GF-D8 (cell line): ENCODE measurements at regions not wholly inside any gene's neighbourhood (a gene's known extent, or its start where the extent isn't known, plus 50 kb on each side); places are given as distances from the start of the nearest gene placed in this dataset.
A peak's percentile ranks its signal among the peaks of the same experiment; 100 is the strongest.
"Not testable (repeated sequence)": the region's sequence is repeated elsewhere in the genome, so short reads cannot be mapped to it uniquely, and the experiment has no call there.

ENCODE experiments used
- DNase-seq: peaks from one replicate; lab custom pipeline; 2025; lab: John Stamatoyannopoulos, UW

DNA sequence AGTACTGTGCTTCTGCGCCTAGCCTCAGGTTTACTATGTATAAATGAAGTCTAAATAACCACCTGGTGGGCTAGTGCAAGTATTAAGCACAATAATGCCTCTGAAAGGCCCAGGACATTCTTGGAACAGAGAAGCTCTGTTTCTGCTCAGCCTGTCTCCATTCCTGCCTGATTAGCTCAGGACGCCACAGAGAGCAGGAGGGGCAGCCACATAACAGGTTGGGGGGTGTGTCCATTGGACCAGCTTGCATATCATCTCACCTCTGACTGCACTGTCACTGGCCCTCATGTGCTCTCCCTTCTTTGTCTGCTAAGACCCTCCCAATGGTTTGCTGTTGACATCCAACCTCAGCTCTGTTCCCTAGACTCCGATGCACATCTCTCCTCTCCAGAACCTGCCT, 52.8 kb upstream of the IKZF1 start:
- DNase-seq: no peak

DNA sequence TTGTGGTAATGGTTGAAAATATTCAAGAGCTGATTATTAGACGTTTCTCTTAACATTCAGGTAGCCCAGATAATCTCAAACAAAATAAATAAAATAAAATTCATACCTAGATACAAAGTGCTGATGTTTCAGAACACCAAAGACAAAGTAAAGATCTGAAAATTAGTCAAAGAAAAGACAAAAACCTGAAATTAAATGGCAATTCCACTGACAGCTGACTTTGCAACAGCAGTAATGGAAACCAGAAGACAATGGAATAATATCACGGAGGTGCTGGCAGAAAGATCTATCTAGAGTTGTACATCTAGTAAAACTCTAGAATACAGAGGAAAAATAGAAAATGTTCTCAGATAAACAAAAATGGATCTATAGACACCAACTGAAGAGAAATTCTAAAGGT, 58.0 kb upstream of the IKZF1 start:
- DNase-seq: no peak

DNA sequence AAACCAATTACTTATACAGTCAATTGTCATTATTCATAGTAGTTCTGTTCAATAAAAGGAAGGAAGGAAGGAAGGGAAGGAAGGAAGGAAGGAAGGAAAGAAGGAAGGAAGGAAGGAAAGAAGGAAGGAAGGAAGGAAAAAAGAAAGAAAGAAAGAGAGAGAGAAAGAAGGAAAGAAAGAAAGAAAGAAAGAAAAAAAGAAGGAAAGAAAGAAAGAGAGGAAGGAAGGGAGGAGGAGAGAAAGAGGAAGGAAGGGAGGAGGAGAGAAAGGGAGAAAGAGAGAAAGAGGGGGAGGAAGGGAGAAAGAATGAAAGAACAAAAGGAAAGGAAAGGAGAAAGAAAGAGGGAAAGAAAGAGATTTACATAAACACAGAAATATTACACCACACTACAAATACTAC, 62.4 kb upstream of the IKZF1 start:
- DNase-seq: not testable (repeated sequence)

DNA sequence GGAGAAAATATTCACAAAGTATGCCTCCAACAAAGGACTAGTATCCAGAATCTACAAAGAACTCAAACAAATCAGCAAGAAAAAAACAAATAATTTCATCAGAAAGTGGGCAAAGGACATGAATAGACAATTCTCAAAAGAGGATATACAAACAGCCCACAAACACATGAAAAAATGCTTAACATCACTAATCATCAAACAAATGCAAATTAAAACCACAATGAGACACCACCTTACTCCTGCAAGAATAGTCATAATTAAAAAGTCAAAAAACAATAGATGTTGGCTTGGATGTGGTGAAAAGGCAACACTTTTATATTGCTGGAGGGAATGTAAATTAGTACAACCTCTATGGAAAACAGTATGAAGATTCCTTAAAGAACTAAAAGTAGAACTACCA, 63.8 kb upstream of the IKZF1 start:
- not testable (repeated sequence) for DNase-seq

DNA sequence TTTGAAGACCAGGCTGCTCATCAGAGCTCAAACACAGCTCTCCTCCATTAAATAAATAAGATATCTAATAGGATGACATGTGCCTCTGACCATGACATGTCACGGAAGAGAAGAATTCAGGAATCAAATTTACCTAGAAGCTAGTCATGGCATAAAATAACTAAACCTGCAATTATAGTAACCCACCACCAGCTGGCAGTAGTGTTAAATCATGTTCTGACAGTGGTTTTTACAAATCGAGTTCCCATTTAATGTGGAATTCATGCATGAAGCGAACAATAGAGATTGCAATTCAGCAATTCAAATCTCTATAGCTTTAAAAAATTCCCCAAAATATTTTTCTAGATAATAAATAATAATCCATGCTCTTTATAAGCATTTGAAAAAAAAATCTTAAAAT, 74.6 kb upstream of the IKZF1 start:
- DNase-seq: no peak

DNA sequence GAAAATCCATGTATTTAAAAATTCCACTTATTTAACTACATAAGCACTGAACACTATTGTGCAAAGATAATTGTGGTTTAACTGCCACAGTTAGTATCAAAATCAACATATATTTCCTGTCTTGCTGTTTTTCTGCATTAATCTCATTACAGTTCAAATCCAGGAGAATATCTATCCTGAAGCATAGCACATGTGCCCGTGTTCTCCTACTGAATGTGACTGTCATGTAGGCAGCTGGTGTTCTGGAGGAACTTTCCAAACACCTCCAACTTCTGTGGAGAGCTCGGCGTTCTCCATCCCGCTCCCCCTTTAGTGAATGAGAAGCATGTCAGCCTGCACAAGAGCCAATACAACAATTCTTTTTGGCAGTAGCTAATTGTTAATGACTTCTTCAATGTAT, 76.4 kb upstream of the IKZF1 start:
- DNase-seq: no peak

DNA sequence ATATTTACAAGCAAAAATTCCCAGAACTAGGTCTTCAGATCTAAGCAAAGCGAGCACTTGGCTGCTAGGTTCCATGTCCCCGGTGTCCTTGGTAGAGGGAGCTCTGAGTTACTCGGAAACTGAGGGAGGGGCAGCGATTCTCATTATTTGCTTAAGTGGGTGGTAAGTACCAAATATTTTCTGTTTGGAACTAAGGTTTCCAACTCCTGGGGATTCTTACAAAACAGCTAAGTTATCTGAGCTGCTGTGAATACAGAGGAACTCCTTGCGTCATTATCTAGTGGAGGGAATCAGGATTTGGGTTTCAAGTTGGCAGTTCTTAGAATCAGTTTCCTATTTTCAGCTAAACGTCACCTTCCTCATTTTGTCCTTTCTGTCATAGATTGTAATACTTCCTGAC, 76.8 kb upstream of the IKZF1 start:
- DNase-seq: peak; percentile 74

DNA sequence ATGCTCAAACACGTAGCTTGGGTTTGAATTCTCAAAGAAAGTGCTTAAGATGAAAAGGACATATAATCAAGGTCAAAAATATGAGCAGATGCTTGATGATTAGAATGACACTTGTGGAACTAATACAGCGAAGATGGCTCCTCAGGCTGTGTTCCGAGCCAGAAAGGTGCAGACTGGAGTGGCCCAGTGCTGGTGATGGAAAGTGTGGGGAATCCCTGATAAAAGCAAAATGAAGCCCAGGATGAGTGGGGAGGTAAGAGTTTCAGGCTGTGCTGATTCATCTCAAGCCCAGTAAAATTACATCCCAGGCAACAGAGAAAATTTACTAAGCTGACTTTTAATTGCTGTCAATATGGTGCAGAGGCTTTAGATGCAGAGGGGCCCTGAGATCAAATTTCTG, 77.8 kb upstream of the IKZF1 start:
- no peak for DNase-seq

DNA sequence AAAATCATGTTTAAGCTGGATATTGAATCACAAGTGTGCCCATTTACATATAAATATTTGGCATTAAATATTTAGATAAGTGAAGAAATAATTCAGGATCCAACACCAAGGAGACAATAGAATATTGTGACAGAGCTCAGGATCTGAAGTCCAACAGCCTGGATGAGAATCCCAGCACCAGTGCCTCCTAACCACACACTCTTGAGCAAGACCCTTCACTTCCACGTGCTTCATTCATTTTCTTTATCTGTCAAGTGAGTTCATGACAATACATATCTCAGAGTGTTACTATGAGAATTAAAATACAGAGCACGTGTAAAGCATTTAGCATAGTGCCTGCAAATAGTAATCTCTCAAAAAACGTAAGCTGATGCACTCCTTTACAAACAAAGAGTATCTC, 78.4 kb upstream of the IKZF1 start:
- DNase-seq: no peak

DNA sequence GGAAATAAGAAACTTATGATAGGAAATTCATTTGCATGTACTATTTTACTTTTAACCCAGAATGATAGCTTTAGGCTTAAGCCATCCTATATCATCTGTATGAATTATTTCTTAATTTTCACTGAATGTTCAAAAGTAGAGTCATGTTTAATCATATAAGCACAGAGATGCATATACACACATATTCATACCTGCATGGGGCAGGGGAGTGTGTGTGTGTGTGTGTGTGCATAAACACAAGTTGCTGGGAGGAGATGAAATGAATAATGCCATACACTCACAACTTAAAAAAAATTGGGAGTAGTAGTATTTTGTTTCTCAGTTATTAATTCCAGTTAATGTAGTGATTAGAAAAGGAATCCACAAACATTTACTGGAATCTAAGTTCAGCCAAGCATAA, 83.1 kb upstream of the IKZF1 start:
- no peak for DNase-seq

DNA sequence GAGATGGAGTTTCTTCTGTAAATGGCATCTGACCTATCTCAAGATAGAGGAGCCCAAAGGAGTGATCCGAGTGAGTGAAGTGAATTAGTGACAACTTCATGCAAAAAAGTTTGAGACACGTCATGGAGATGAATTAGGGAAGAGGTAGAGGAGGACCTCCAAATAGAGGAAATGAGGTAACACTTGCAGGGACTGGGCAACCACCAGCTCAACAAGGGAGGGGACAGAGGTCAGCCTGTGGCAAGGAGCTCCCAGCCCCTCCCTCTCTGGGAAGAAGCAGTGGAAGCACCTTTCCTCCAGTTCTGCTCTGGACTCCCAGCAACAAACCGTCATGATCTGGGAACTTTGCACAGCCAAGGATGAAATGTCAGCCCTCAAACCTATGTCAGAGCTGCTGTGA, 83.5 kb upstream of the IKZF1 start:
- DNase-seq: no peak

DNA sequence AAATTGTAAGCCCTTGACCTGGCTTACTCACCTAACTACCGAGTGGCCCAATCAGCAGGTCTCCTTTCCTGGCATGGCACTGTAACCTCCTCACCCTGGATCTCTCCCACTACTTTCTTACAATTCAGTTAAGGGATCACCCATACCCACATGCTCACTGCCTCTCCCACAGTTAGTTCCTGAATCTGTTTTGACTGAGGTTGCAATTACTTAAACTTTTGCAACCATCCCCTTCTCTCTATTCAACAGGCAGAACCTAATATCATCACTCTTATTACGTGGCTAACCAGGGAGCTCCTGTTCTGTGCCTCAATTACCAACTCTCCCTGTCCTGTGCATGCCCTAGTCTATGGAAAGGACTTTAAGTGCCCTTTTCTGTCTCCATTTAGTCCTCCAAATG, 84.2 kb upstream of the IKZF1 start:
- DNase-seq: peak; percentile 15

DNA sequence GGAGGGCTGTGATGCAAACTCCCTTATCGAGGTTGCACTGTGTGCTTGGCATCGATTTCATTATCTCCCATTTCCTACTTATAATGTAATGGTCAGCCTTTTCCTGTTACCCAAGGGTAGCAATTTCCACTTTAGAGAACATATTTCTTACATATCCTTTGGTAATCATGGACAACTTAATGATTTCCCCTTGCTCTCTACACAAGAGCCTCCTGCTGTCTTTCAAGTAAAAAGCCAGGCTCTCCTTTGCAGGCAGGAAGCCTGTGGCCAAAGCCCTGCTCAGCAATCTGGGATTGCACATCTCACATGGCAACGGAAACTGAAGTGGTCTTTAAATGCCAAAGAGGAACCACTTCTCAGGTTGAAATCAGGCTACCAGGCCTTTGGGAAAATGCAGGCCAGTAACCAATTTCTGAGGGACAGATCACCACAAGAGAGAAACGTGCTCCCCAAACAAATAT, 86.7 kb upstream of the IKZF1 start:
- DNase-seq: peak; percentile 100

DNA sequence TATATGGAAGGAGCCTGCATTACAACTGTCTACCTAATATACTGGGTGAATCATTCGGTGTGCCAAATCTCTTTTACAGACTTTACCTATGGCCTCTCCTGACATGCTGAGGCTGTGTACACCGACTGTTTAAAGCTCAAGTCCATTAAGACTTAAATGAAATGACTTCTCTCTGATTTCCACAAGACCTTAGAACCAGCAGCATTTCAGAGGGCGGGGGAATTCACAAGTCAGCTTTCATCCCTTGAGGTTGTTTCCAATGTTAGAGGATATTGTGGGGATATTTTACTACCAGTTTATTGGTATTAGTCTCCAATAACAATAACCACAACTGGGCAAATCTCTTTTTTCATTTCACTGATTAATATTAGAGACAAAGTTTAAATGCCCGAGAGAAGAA, 87.1 kb upstream of the IKZF1 start:
- no peak for DNase-seq

DNA sequence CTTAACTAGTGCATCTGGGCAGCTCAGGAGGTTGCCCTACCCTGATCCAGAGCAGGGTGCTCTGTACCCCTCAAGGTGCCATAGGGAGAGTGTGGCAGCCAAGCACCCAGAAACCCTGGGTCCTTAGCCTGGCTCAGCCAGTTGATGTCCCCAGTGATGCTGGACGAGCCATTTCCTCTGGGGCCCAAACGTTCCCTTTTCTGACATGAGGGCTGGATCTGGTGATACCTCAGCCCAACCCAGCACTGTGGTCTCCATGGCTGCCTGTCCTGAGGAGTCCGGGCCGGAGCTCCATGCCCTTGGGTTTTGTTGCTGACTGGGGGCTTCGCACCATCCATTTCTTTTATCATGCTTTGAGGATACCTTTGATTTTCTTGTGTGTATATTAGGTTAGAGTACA, 87.9 kb upstream of the IKZF1 start:
- DNase-seq: no peak

DNA sequence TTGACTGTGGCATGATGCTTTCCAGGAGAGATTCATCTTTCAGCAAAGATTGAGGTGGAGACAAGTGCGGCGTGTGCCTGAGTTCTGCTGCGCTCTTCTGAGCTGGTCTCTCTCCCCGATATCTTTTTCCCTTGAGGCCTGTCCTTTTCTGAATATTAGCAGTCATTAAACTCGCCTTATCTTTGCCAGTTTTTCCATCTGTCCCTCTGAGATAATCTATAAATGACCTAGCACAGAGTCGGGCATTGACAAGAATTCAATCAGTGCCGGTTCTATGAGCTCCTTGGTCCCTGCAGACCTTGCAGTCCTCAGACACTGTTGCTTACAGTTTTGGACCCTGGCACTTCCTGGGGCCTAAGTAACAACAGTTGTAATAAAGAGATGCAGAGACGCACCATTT, 89.7 kb upstream of the IKZF1 start:
- DNase-seq: no peak

DNA sequence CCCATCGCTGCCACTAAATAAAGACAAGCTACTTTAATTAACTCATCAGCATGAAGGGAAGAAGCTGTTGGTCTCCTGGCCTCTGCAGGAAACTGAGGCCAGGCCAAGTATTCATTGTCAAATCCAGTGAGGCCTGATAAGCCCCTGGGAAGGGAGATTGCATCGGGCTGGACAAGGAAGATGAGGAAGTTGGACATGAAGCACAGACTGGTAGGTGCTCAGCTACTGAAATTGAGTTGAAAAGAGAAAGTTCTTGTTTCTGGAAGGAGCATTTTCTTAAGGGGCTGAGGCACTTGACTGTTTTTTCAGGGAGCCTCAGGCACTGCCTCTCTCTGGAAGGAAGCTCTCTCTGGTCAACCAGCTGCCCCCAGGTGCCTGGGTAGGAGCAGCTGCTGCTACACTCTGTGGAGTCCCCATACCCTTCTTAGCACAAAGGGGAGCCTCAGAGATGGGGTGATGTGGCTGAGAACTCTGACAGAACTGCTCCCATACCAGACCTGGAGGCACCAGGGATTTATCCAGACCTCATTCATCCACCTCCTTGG, 90.3 kb upstream of the IKZF1 start:
- DNase-seq: peak; percentile 22

DNA sequence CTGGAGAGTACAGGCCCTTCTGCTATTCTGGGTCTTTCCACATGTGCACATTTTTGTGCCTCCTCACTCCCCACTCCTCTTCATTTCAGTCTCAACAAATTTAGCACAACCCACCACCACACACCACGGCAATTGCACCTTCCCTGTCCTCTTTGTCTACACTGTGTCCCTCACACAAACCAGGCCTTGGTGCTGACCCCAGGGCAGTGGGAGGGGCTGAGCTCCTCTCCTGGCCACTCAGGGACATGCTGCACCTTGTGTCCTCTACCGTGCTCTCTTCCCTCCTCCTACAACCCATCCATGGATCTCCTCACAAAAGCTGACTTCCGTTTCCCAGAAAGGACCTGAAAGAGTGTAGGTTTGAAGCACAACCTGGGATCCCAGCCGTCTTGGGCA, 90.9 kb upstream of the IKZF1 start:
- DNase-seq: no peak

DNA sequence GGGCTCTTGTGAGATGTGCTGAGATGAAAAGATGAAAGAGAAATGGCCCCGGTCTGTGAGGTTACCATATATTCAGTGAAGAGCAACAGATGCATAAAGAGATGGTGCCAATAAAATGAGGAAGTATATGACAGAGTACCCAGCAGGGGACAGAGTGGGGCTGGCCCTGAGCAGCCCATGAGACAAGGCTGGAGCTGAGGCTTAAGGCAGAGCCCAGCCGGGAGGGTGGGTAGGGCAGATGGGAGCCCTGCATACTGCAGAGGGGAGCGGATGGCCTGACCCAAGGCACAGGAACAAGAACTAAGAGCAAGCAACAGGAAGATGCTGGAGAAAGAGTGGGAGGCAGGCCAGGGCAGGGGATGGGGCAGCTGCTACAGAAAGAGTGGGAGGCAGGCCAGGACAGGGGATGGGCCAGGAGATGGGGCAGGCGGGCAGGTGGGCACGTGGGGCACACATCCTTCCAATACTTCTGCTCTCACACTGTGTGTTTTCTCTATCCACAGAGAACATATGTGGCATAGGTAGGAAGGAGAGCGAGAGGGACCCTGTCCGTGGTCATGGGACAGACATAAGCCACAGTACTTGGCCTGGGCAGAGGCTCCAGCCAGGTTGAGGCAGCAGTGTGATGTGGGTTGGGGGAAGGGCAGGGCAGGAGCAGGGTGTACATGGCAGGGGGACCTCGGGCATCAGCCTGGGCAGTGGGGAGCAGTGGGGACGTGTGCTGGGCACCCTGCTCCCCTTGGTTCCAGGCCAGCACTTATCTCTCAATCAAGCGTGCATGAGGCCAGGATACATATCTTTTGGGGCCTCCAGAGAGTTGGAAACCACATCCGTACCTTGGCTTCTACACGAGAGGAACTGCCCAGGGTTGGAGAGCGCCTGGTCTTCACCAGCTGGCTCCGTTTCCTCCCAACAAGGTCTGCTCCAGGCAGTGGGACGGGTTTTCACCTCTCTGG, 91.6 kb upstream of the IKZF1 start:
- peak; percentile 82 for DNase-seq

DNA sequence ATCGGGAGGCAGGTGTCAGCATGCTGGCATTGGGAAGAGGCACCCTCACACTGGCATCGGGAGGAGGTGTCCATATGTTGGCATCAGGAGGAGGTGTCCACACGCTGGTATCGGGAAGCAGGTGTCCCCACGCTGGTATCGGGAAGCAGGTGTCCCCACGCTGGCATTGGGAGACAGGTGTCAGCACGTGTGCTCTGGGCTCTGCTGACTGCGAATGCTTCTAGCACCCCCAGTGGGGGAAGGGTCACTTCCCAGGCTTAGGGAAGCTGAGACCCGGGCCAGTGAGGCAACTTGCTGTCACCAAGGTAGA, 92.5 kb upstream of the IKZF1 start:
- no peak for DNase-seq

DNA sequence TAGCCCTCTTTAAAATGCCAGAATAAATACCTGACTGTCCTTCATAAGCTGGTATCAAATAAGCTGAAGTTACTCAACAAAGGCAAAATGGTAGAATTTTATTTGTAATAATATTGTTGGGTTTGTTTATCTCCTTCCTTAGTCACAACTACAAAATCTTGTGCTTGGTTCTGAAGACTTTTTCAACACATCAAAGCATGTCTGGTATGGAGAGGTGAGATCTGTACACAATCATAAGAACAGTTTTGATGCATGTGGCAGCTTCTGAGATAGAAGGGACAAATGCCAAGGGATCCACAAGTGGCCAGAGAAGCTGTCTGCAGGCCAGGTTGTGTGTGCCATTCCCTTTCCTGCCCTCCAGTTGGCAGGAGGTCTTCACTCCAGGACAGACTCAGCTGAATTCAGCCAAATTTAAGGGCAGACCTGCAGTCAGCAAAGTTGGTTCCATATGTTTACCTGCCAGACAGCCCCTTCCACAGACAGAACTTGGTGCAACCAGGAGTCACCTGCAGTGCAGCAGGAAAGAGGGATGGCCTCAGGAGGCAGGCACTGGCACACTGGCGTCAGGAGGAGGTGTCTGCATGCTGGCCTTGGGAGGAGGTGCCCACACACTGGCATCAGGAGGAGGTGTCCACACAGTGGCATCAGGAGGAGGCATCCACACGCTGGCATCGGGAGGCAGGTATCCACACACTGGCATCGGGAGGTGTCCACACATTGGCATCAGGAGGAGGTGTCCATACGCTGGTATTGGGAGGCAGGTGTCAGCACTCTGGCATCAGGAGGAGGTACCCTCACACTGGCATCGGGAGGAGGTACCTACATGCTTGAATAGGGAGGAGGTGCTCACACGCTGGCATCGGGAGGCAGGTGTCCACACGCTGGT, 93.1 kb upstream of the IKZF1 start:
- no peak for DNase-seq

DNA sequence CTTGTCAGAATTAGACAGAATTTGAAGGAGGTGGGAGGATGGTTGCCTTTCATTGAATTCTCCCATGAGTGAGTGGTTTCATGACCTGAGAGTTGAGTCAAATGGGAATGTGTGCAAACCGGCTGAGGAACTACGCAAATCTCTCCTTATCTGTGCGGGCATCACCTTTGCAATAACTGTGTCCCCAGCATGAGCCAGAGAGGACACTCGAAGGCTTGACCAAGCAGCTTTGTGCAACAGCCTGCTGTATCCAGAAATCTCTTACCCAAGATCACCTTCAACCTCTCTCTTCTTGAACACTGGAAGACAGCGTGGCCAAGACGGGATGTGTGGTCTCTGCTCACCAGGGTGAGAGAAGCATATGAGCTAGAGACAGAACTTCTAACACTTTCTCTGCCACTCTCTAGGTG, 93.8 kb upstream of the IKZF1 start:
- no peak for DNase-seq
